NCI-H128 (cell line): ENCODE measurements at regions not wholly inside any gene's neighbourhood (a gene's known extent, or its start where the extent isn't known, plus 50 kb on each side); places are given as distances from the start of the nearest gene placed in this dataset.
"Not testable (repeated sequence)": the region's sequence is repeated elsewhere in the genome, so short reads cannot be mapped to it uniquely, and the experiment has no call there.

Experiments
- DNase-seq: peaks from one replicate; lab custom pipeline; 2025; ENCODE audit not compliant: unreplicated experiment; lab: John Stamatoyannopoulos, UW

GRCh38 chr18:73043611-73044010 is 175.8 kb upstream of the NETO1 start:
- DNase-seq: peak; percentile 16

- DNase-seq: peak; percentile 73
Observed at GRCh38 chr18:73043211-73043610, 175.4 kb upstream of the NETO1 start.

GRCh38 chr18:73040247-73040646 is 172.5 kb upstream of the NETO1 start:
- DNase-seq: no peak

DNA sequence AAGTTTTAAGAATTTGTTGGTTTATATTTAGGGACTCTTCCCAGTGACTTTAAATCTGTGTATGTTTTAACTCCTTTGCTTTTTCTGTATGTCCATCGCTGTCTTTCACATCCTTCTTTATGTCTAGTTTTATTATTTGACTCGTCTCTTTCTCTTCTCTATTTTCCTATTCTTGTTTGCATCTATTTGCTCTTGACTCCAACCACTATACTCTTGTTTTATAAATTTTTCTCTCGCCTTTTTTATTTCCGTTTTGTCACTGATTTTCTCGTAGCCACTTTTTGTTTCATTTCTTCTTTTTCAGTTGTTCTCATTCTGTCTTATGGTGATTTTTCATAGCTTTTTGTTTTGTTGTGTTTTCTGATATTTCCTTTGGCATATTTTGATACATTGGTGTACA is 170.5 kb upstream of the NETO1 start:
- DNase-seq: no peak

- DNase-seq: no peak
Observed at GRCh38 chr18:73023975-73024374, 156.2 kb upstream of the NETO1 start.

DNA sequence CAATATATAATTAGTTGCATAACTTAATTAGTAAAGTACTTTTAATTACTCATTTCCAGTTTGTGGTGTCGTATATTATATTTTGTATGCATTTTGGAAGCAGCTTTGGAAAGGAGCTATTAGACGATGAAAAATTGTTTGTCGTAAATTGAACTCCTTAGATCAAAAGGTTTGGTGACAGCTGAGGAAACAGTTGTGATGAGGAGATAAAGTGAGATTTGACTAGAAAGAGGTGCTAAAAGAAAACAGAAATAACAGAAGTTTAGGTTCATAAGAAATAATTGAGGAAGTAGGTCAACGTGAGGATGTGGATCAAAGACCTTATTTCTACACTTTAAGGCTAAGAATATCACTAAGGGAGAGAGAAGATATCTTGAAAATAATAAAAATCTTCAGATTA is 141.9 kb upstream of the NETO1 start:
- no peak for DNase-seq

- no peak for DNase-seq
Observed at GRCh38 chr18:73007915-73008308, 140.1 kb upstream of the NETO1 start.

GRCh38 chr18:73007195-73007914 is 139.6 kb upstream of the NETO1 start:
- no peak for DNase-seq

DNA sequence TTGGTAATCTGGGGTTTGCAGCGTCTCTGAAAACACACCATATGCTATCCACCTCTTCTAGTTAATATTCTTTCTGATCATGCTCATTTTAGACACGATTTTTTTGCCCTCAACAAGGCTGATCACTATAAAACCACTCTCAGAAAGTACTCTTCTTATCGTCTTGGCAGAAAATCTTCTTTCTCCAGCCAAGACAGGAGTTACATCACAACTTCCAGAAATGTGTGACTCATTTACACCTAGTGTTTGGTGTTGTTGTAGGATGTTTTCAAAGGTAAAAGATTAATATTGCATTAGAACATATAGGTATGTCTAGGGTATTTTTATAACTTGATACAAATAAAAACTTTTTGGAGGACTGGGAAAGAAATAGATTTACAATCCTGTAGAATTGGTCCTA is 138.5 kb upstream of the NETO1 start:
- DNase-seq: no peak

- no peak for DNase-seq
Observed at GRCh38 chr18:73004260-73004659, 136.5 kb upstream of the NETO1 start.

- DNase-seq: no peak
Observed at GRCh38 chr18:72999971-73000607, 132.3 kb upstream of the NETO1 start.

GRCh38 chr18:72995558-72995957 is 127.8 kb upstream of the NETO1 start:
- no peak for DNase-seq

DNA sequence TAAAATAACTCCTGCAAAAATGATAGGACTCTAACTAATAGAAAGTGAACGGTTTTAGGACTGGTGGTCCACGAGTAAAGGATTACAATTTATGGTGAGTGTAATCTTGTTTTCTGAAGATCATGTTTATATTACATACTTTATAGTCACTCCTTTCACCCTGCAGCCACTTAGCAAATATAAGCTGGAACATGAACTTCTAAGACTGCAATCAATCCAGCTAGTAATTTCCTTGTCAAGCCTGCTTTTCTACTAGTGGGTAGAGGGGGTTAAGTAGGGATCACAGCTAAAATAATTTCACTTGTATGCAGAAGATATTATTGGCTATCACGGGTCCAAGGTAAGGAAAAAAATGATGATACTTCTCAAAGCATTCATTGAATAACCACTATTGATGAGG is 125.5 kb upstream of the NETO1 start:
- DNase-seq: no peak

GRCh38 chr18:72991379-72991778 is 123.6 kb upstream of the NETO1 start:
- DNase-seq: no peak

GRCh38 chr18:72987570-72987969 is 119.8 kb upstream of the NETO1 start:
- not testable (repeated sequence) for DNase-seq

DNA sequence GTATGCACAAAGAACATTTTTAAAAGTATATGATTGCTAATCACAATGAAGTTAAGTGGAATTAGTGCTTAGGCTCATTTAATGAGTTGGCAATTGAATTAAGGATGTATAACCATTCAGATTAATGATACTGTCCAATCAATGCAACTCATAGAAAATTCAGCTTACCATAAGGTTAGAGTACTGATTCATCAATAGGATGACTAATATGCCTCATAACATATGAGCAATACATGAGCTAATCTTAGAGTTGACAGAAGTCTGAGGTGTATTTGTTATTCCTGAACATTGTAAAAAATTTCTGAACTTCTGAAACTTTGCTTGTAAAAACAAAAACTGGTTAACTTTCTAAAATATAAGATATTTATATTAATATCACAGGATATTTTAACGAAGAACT is 118.3 kb upstream of the NETO1 start:
- no peak for DNase-seq

DNA sequence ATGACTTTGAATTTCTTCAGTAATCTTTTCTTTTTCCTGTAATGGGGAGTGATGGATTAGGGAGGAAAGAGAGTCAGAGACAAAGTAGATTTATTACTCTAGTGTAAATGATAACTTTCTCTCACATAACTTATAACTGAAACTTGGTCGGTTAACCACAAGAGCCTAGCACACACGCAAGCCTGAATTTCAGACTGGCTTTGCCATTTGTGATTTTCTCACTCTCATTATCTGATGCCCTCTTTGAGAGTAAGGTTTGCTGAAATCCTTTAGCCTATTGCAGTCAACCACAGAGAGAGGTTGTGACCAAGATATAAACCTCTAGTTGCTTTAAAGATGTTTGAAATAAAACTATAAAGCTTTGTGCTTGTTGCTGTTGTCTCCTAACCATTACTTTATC is 117.9 kb upstream of the NETO1 start:
- DNase-seq: no peak

- no peak for DNase-seq
Observed at GRCh38 chr18:72984290-72984689, 116.5 kb upstream of the NETO1 start.

- no peak for DNase-seq
Observed at GRCh38 chr18:72973841-72974240, 106.1 kb upstream of the NETO1 start.

- DNase-seq: no peak
Observed at GRCh38 chr18:72965616-72966015, 97.8 kb upstream of the NETO1 start.

DNA sequence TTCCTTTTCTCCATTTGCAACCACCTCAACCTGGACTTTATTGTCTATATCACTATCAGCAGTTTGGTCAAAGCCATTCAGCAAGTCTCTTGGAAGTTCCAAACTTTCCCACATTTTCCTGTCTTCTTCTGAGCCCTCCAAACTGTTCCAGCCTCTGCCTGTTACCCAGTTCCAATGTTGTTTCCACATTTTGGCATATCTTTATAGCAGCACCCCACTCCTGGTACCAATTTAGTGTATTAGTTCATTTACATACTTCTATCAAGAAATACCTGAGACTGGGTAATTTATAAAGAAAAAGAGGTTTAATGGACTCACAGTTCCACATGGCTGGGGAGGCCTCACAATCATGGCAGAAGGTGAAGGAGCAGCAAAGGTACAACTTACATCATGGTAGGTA is 90.4 kb upstream of the NETO1 start:
- not testable (repeated sequence) for DNase-seq

GRCh38 chr18:72948439-72948838 is 80.7 kb upstream of the NETO1 start:
- no peak for DNase-seq

DNA sequence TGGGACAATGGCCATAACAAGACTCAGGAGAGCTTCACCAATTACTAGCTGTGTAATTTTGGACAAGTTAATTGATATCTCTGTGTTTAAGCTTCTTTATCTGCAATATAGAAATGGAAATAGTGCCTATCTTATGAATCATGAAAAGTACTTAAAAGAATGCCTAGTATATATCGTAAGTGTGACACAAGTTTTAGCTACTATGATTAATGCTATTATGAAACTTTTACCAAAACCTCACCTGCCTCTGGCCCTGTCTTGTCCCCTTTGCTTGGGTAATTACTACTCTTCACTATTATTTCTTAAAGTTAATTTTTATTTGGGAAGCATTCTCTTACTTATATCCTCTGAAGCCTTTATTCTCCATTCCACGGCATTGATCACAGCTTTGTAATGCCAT is 75.0 kb upstream of the NETO1 start:
- no peak for DNase-seq
